ENCODE measurements at regions not wholly inside any gene's neighbourhood (a gene's known extent, or its start where the extent isn't known, plus 50 kb on each side); places are given as distances from the start of the nearest gene placed in this dataset.

DNA sequence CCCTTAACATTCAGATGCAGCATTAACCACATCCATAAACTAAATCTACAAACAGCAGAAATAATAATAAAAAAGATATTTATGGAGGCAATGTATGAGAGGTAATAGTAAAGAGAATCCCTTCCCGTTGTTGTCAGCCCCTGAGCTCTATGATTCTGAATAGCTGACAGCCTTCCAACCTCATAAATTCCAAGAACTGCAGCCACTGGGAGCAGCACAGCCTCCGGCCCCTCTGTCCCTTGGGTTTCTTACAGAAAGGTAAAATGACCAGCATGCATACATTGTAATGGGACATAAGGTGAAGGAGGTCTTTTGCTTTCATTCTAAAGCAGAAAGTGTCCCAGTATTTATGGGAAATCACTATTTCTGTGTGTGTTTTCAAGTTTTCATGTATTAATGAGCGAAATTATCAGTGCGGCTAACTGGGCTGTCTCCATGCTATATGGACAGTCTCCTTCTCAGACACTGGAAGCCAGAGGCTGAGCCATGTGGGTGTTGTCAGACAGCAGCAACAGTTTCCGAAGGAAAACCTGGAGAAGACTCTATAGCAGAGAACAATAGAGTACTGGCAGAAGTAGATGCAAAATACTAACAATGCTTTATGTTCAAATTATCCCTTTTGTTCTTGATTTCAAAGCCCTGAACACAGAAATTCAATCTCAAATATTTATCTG is 151.6 kb downstream of the LRRC30 start:
- no peak overlapping the region for H3K4me3 Mint-ChIP-seq
- TF ChIP-seq, protein P1, sequence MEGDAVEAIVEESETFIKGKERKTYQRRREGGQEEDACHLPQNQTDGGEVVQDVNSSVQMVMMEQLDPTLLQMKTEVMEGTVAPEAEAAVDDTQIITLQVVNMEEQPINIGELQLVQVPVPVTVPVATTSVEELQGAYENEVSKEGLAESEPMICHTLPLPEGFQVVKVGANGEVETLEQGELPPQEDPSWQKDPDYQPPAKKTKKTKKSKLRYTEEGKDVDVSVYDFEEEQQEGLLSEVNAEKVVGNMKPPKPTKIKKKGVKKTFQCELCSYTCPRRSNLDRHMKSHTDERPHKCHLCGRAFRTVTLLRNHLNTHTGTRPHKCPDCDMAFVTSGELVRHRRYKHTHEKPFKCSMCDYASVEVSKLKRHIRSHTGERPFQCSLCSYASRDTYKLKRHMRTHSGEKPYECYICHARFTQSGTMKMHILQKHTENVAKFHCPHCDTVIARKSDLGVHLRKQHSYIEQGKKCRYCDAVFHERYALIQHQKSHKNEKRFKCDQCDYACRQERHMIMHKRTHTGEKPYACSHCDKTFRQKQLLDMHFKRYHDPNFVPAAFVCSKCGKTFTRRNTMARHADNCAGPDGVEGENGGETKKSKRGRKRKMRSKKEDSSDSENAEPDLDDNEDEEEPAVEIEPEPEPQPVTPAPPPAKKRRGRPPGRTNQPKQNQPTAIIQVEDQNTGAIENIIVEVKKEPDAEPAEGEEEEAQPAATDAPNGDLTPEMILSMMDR (IDR thresholded peaks at IDR 0.05): no peak
- ChIA-PET POLR2A (no interaction called here), CTCF (no interaction called here)
- peaks cover 2% of the 10 kb centered on the region for H3K9me3 Mint-ChIP-seq
- DNase-seq (no peak), ATAC-seq (ENCODE audit: poor library complexity) (no peak)
- no peaks in the 10 kb centered on the region for H3K27me3 Mint-ChIP-seq
- intact Hi-C loops (cut with DNase I, micrococcal nuclease): no loop called here
- H3K27me3 ChIP-seq (ENCODE audit: control insufficient read depth in 1 of 2, insufficient read depth in 2 of 2, low read length in 2 of 2): peaks cover 0 to 2% of the 10 kb centered on the region in 2 experiments
- no peaks in the 10 kb centered on the region for H3K4me1 Mint-ChIP-seq (ENCODE audit: low read depth)
- no peak overlapping the region for H3K4me3 ChIP-seq (ENCODE audit: low read length)
- no peak overlapping the region for H3K27ac Mint-ChIP-seq
- no peaks in the 10 kb centered on the region for H3K36me3 Mint-ChIP-seq (ENCODE audit: low read depth)
- no peaks in the 10 kb centered on the region for H3K4me1 ChIP-seq (ENCODE audit: insufficient read depth, low read length)
- H3K27ac ChIP-seq (ENCODE audit: low read depth in 1 of 2, low read length in 2 of 2): no peak overlapping the region
- H3K36me3 ChIP-seq (ENCODE audit: insufficient read depth, low read length): no peaks in the 10 kb centered on the region
- H3K9me3 ChIP-seq (ENCODE audit: control insufficient read depth in 1 of 2, insufficient read depth in 1 of 2, low read length in 2 of 2): peaks cover 3 to 16% of the 10 kb centered on the region in 2 experiments

DNA sequence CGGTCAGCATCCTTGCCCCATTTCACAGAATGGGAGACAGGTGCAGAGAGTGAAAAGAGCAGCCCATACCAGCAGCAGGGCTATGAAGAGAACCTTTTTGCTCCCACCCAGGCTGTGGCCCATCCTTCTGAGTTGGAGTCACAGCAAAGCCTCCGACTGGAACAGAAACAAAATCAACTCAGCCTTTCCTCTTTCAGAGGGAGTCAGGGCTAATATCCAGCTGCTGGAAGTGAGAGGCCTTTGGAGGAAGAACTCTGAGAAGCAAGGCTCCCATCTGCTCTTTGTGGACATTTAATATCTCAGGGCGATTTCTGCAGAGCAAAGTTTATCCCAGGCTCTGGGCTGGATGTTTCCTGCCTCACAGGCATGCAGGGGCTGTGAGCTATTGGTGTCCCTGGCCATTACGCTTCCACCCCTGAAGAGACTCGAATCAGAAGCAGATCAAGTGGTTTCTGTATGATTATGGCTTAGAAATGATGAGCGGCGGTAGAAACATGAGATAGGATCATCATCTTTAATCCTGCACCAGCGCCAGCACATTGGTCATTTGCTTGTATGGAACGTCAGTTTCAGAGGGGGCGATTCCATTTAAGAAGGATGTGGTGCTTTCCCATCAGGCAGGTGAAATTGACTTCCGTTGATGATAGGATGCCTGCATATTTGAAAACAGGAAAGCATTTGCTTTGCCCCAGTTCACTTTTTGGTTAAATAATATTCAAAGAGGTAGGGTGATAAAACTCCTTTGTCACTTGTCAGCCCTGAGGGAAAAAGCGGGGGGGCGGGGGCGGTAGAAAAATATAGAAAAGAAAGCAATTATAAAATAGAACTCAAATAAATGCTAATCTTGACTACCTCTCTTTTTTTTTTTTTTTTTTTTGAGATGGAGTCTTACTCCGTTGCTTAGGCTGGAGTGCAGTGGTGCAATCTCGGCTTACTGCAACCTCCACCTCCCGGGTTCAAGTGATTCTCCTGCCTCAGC is 152.4 kb downstream of the LRRC30 start:
- intact Hi-C loops (cut with DNase I, micrococcal nuclease): no loop called here
- Mint-ChIP-seq H3K27ac (no peak overlapping the region), H3K4me3 (no peak overlapping the region), H3K27me3 (no peaks in the 10 kb centered on the region), H3K9me3 (peaks cover 2% of the 10 kb centered on the region), H3K4me1 (ENCODE audit: low read depth) (no peaks in the 10 kb centered on the region), H3K36me3 (ENCODE audit: low read depth) (no peaks in the 10 kb centered on the region)
- no peaks in the 10 kb centered on the region for H3K4me1 ChIP-seq (ENCODE audit: insufficient read depth, low read length)
- no peak overlapping the region for H3K27ac ChIP-seq (ENCODE audit: low read depth in 1 of 2, low read length in 2 of 2)
- ChIA-PET CTCF (no interaction called here), POLR2A (no interaction called here)
- ATAC-seq (ENCODE audit: poor library complexity) (no peak), DNase-seq (no peak)
- TF ChIP-seq, protein P1 (IDR thresholded peaks at IDR 0.05): no peak
- peaks cover 0 to 2% of the 10 kb centered on the region in 2 experiments for H3K27me3 ChIP-seq (ENCODE audit: control insufficient read depth in 1 of 2, insufficient read depth in 2 of 2, low read length in 2 of 2)
- H3K9me3 ChIP-seq (ENCODE audit: control insufficient read depth in 1 of 2, insufficient read depth in 1 of 2, low read length in 2 of 2): peaks cover 0 to 16% of the 10 kb centered on the region in 2 experiments
- no peak overlapping the region for H3K4me3 ChIP-seq (ENCODE audit: low read length)
- no peaks in the 10 kb centered on the region for H3K36me3 ChIP-seq (ENCODE audit: insufficient read depth, low read length)

DNA sequence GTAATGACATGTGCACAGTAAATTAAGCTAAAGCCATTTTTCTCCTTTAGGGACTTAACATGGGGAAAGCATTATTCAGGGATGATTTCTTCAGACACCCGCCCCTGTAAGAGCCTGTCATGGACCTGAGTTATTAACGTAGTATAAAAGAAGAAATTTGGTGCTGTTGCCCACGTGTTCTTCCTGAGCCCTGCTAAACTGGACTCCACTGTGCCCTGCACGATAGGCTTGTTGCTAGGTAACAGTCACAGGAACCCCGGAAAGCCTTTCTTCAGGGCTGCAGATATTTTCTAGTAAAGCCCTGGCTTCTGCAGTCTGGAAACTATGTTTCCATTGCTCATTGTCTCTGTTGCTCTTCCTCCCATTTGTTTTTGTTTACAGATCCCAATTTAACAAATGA is 157.9 kb downstream of the LRRC30 start:
- intact Hi-C loops (cut with DNase I, micrococcal nuclease): no loop called here
- Histone ChIP-seq H3K27me3 (ENCODE audit: control insufficient read depth in 1 of 2, insufficient read depth in 2 of 2, low read length in 2 of 2) (peaks cover 0 to 2% of the 10 kb centered on the region in 2 experiments), H3K36me3 (ENCODE audit: insufficient read depth, low read length) (no peaks in the 10 kb centered on the region), H3K27ac (ENCODE audit: low read depth in 1 of 2, low read length in 2 of 2) (no peak overlapping the region), H3K4me3 (ENCODE audit: low read length) (no peak overlapping the region), H3K9me3 (ENCODE audit: control insufficient read depth in 1 of 2, insufficient read depth in 1 of 2, low read length in 2 of 2) (peaks cover 0 to 9% of the 10 kb centered on the region in 2 experiments), H3K4me1 (ENCODE audit: insufficient read depth, low read length) (no peaks in the 10 kb centered on the region)
- no peak for DNase-seq
- POLR2A ChIA-PET: no interaction called here
- no peak for ATAC-seq (ENCODE audit: poor library complexity)
- Mint-ChIP-seq H3K4me1 (ENCODE audit: low read depth) (no peaks in the 10 kb centered on the region), H3K27ac (no peak overlapping the region), H3K27me3 (no peaks in the 10 kb centered on the region), H3K4me3 (no peak overlapping the region), H3K9me3 (no peaks in the 10 kb centered on the region), H3K36me3 (ENCODE audit: low read depth) (no peaks in the 10 kb centered on the region)
- TF ChIP-seq, protein P1 (IDR thresholded peaks at IDR 0.05): no peak
- CTCF ChIA-PET: no interaction called here

All from CD4-positive, alpha-beta T cell (primary cell).